Transverse colon (tissue), 3 donors: ENCODE measurements at regions not wholly inside any gene's neighbourhood (a gene's known extent, or its start where the extent isn't known, plus 50 kb on each side); places are given as distances from the start of the nearest gene placed in this dataset.

Source experiments
- CTCF ChIP-seq, 5 experiments: fragments of 200-600 bp in 3 of 5; fragments of 450-650 bp in 2 of 5; sonication (generic) in 3 of 5; IDR thresholded peaks; 1 replicate in 2 of 5; 2 replicates in 3 of 5; pipeline ENCODE4 v1.5.1; 2016 to 2017; ENCODE audit warnings: antibody characterized with exemption in 5 of 5, inconsistent platforms in 3 of 5, mild to moderate bottlenecking in 2 of 5, moderate library complexity in 1 of 5
- EP300 ChIP-seq: sonication (generic); formaldehyde crosslinking; IDR thresholded peaks from one replicate; pipeline ENCODE4 v1.6.1; 2017; ENCODE audit warnings: antibody characterized with exemption, low read depth

DNA sequence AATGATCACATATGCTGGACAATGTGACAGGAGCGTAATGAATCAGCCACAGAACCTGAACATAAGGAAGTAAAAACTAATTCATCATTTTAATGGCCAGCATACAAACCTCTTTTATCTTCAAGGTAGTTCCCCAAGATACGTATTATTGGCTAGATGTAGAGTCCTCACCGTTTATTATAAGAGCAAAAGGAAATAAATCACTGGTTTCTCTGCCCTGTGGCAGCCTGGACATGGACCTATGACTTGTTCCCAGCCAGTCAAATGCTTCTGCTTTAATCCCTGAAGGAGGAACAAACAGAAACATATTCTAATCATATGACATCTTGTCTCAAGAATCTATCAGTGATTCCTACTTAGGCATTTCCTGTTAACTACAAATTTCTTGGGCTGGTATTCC is 86.8 kb upstream of the FAM241A start:
- no peak for TF ChIP-seq EP300
- TF ChIP-seq CTCF (IDR thresholded peaks at IDR 0.05) = no peak
